Neural crest cell (in vitro differentiated cells): ENCODE measurements at regions not wholly inside any gene's neighbourhood (a gene's known extent, or its start where the extent isn't known, plus 50 kb on each side); places are given as distances from the start of the nearest gene placed in this dataset.

ENCODE experiments used
- DNase-seq: peaks from one replicate; pipeline ENCODE4 v3.0.0; 2021; ENCODE audit warnings: low read depth, mixed read lengths, low spot score
- H3K27ac Mint-ChIP-seq: one replicate; pipeline ENCODE4 v1.8.0; 2021; ENCODE audit warnings: mild to moderate bottlenecking, mixed read lengths; ENCODE audit not compliant: unreplicated experiment
- H3K27me3 Mint-ChIP-seq: 2 replicates; pipeline ENCODE4 v1.8.0; 2021; ENCODE audit warnings: low read depth, mild to moderate bottlenecking, mixed read lengths
- H3K36me3 Mint-ChIP-seq: 2 replicates; pipeline ENCODE4 v1.8.0; 2021; ENCODE audit warnings: low read depth, mild to moderate bottlenecking, mixed read lengths
- H3K4me1 Mint-ChIP-seq: 2 replicates; pipeline ENCODE4 v1.8.0; 2021; ENCODE audit warnings: mixed read lengths
- H3K4me3 Mint-ChIP-seq: one replicate; pipeline ENCODE4 v1.8.0; 2021; ENCODE audit warnings: mild to moderate bottlenecking, mixed read lengths
- H3K9me3 Mint-ChIP-seq: 2 replicates; pipeline ENCODE4 v1.8.0; 2021; ENCODE audit warnings: mixed read lengths
- CTCF ChIP-seq: fragments of 200-600 bp; sonication (generic); conservative IDR thresholded peaks from 2 replicates; pipeline ENCODE4 v1.5.0; 2021; ENCODE audit warnings: antibody characterized with exemption, mild to moderate bottlenecking

DNA sequence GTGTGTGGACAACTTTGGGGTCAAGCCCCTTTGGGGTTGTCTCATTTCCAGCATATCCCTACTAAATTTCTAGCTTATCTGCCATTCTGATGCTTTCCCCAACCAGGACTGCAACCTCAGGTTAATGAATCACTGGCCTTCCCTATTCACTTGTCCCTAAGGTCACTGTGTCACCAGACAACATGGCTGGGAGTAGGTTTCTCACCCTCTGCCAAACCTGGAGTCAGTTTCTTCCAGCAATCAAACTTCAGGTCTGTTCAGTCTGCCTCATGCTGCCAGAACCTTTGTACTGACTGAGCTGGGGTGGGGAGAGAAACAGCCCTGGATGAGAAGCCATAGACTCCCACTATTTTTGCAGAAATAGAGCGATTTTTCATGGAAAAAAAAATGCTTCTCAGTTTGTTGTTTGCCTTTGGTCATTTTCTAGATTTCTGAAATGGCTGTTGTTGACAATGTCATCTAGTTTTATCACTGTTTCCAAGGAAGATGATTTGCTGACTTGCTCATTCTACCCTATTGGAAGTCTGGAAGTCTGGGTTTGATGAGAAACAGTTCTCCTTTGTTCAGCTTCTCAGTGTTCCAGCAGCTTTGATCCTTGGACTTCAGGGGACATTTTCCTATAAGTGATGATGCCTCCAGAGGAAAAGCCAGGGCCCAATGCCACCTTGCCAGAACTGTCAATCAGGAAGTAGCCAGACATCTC, 74.8 kb upstream of the IL12A start:
- Mint-ChIP-seq H3K27ac (no peak overlapping the region), H3K9me3 (no peaks in the 10 kb centered on the region), H3K27me3 (no peaks in the 10 kb centered on the region), H3K4me3 (no peak overlapping the region), H3K36me3 (no peaks in the 10 kb centered on the region), H3K4me1 (peaks cover 4% of the 10 kb centered on the region)
- TF ChIP-seq CTCF = no peak
- no peak for DNase-seq

DNA sequence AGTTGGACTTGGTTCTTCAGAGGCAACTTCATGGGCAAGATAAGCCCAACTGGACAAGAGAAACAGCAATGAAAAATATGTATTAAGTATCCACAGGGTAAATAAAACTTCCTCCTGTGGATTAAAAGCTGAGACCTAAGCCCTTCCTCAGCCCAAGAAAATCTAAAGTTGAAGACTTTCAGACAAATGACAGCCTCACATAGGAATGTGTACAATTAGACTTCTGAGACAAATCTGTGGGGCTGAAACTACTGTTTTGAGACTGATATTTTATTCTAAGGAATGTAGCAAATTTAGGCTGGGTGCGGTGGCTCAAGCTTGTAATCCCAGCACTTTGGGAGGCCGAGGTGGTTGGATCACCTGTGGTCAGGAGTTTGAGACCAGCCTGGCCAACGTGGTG, 74.2 kb upstream of the IL12A start:
- no peak for DNase-seq
- Mint-ChIP-seq H3K9me3 (no peaks in the 10 kb centered on the region), H3K27ac (no peak overlapping the region), H3K36me3 (no peaks in the 10 kb centered on the region), H3K27me3 (no peaks in the 10 kb centered on the region), H3K4me1 (peaks cover 4% of the 10 kb centered on the region), H3K4me3 (no peak overlapping the region)
- TF ChIP-seq CTCF = no peak

DNA sequence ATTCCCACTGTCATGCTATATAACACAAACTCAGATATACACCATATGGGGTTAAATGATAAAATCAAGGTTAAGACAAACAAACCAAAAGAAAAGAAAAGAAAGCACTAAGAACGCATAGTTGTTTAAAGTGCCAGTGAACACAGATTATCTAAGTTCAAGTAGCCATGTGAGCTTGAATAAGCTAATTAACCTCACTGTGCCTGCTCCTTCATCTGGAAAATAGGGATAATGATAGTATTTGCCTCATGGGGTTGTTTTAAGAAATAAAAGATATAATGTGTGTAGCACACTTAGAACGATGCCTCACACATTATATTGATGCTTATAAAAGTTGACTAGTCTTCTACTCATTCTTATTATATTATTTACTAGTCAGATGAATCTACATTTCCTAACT, 72.6 kb upstream of the IL12A start:
- no peak for DNase-seq
- no peak for TF ChIP-seq CTCF
- Mint-ChIP-seq H3K36me3 (no peaks in the 10 kb centered on the region), H3K4me1 (peaks cover 4% of the 10 kb centered on the region), H3K27ac (no peak overlapping the region), H3K27me3 (no peaks in the 10 kb centered on the region), H3K4me3 (no peak overlapping the region), H3K9me3 (no peaks in the 10 kb centered on the region)

GRCh38 chr3:159917141-159917540, 71.5 kb upstream of the IL12A start:
- no peak for TF ChIP-seq CTCF
- no peak overlapping the region for H3K4me3 Mint-ChIP-seq
- H3K36me3 Mint-ChIP-seq = no peaks in the 10 kb centered on the region
- no peak overlapping the region for H3K27ac Mint-ChIP-seq
- DNase-seq = no peak
- H3K4me1 Mint-ChIP-seq = no peaks in the 10 kb centered on the region
- no peaks in the 10 kb centered on the region for H3K9me3 Mint-ChIP-seq
- no peaks in the 10 kb centered on the region for H3K27me3 Mint-ChIP-seq

- no peak for DNase-seq
- Mint-ChIP-seq H3K9me3 (no peaks in the 10 kb centered on the region), H3K27me3 (no peaks in the 10 kb centered on the region), H3K4me3 (no peak overlapping the region), H3K27ac (no peak overlapping the region), H3K4me1 (no peaks in the 10 kb centered on the region), H3K36me3 (no peaks in the 10 kb centered on the region)
- no peak for TF ChIP-seq CTCF
Measured at GRCh38 chr3:159919873-159920272, 68.8 kb upstream of the IL12A start.
